GM23248 (cell line): ENCODE measurements at regions not wholly inside any gene's neighbourhood (a gene's known extent, or its start where the extent isn't known, plus 50 kb on each side); places are given as distances from the start of the nearest gene placed in this dataset.

Experiments
- DNase-seq: peaks from one replicate; pipeline ENCODE4 v3.0.0-alpha.2; 2015
- H2AFZ ChIP-seq: fragments of 200-600 bp; sonication (generic); 2 replicates; pipeline ENCODE4 v1.6.1; 2016; ENCODE audit warnings: antibody characterized with exemption
- H3F3A ChIP-seq: fragments of 200-600 bp; sonication (generic); 2 replicates; pipeline ENCODE4 v1.6.1; 2016; ENCODE audit warnings: mild to moderate bottlenecking, antibody characterized with exemption, mixed run types; ENCODE audit not compliant: insufficient read depth
- H3K27ac ChIP-seq: fragments of 200-600 bp; sonication (generic); 2 replicates; pipeline ENCODE4 v1.5.1; 2016; ENCODE audit warnings: mild to moderate bottlenecking
- H3K27me3 ChIP-seq: fragments of 200-600 bp; sonication (generic); replicated peaks from 2 replicates; pipeline ENCODE4 v1.6.1; 2016; ENCODE audit warnings: mild to moderate bottlenecking; ENCODE audit not compliant: insufficient read depth
- H3K36me3 ChIP-seq: fragments of 200-600 bp; sonication (generic); 2 replicates; pipeline ENCODE4 v1.6.1; 2016; ENCODE audit warnings: low read depth, mild to moderate bottlenecking
- H3K4me1 ChIP-seq: fragments of 200-600 bp; sonication (generic); 2 replicates; pipeline ENCODE4 v1.6.1; 2016; ENCODE audit warnings: mild to moderate bottlenecking; ENCODE audit not compliant: insufficient read depth
- H3K4me2 ChIP-seq: fragments of 200-600 bp; sonication (generic); one replicate; pipeline ENCODE4 v1.6.1; 2016; ENCODE audit warnings: mild to moderate bottlenecking; ENCODE audit not compliant: unreplicated experiment
- H3K4me3 ChIP-seq: fragments of 200-600 bp; sonication (generic); 2 replicates; pipeline ENCODE4 v1.5.1; 2016; ENCODE audit warnings: mild to moderate bottlenecking
- H3K79me2 ChIP-seq: fragments of 200-600 bp; sonication (generic); 2 replicates; pipeline ENCODE4 v1.6.1; 2016; ENCODE audit warnings: mild to moderate bottlenecking; ENCODE audit not compliant: insufficient read depth
- H3K9ac ChIP-seq: fragments of 200-600 bp; sonication (generic); 2 replicates; pipeline ENCODE4 v1.6.1; 2016; ENCODE audit warnings: mild to moderate bottlenecking
- H3K9me2 ChIP-seq: fragments of 200-600 bp; sonication (generic); 2 replicates; pipeline ENCODE4 v1.6.1; 2016; ENCODE audit warnings: mixed run types, mild to moderate bottlenecking, moderate library complexity; ENCODE audit not compliant: insufficient read depth
- H3K9me3 ChIP-seq: fragments of 200-600 bp; sonication (generic); one replicate; pipeline ENCODE4 v1.6.1; 2017; ENCODE audit warnings: low read depth
- H4K20me1 ChIP-seq: fragments of 200-600 bp; sonication (generic); 2 replicates; pipeline ENCODE4 v1.6.0; 2016; ENCODE audit not compliant: insufficient read depth
- EZH2 ChIP-seq: fragments of 200-600 bp; sonication (generic); IDR thresholded peaks from 2 replicates; pipeline ENCODE4 v1.6.1; 2018; ENCODE audit warnings: antibody characterized with exemption, mild to moderate bottlenecking; ENCODE audit not compliant: insufficient read depth, poor library complexity, severe bottlenecking
- EZH2phosphoT487 ChIP-seq: fragments of 200-600 bp; sonication (generic); IDR thresholded peaks from 2 replicates; pipeline ENCODE4 v1.6.1; 2018; ENCODE audit warnings: antibody characterized with exemption, moderate library complexity, mild to moderate bottlenecking, low read depth; ENCODE audit not compliant: insufficient read depth
- WGBS, 2 experiments: methylation state at CpG; one replicate each; pipeline ENCODE4 v1.1.6; 2015 to 2017; ENCODE audit warnings: low lambda C conversion rate in 2 of 2, low coverage in 1 of 2; ENCODE audit errors: missing lambda C conversion rate in 2 of 2; 5-methylcytosine and 5-hydroxymethylcytosine counted together
- in situ Hi-C: fragments of 300-500 bp; cut with MboI; formaldehyde crosslinking; loops from 2 replicates; pipeline ENCODE4 v1.15.0; 2020

DNA sequence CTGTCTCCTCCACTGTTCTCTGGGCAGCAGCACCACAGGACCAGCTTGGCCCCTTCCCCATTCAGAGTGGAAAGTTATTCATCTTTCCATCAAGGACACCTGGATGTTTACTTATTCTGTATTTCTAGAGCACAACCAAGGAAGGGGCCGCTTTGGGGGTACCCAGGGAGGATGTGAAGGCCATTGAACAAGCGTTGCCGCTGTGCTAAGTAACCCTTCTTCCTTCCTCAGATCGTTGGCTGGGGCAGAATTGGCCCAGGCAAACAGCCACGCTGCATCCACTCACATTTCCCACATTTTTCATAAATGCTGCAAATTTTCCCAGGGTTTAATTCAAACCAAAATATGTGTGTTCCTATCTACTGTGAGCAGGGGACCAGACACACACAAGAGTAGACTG is 76.2 kb upstream of the NPAS2 start:
- Histone ChIP-seq H2AFZ (no peak overlapping the region), H3K27me3 (no peaks in the 10 kb centered on the region), H4K20me1 (no peaks in the 10 kb centered on the region), H3K9me3 (no peaks in the 10 kb centered on the region), H3K9me2 (no peaks in the 10 kb centered on the region), H3K4me3 (no peak overlapping the region), H3K4me1 (peaks cover 41% of the 10 kb centered on the region), H3K4me2 (no peak overlapping the region), H3F3A (peaks cover 23% of the 10 kb centered on the region), H3K79me2 (no peaks in the 10 kb centered on the region), H3K9ac (no peak overlapping the region), H3K27ac (no peak overlapping the region), H3K36me3 (no peaks in the 10 kb centered on the region)
- no peak for TF ChIP-seq EZH2phosphoT487
- TF ChIP-seq EZH2: no peak
- 71 to 77% methylated on average over 5 of the region's 5 CpGs for WGBS, 2 experiments
- no peak for DNase-seq
- in situ Hi-C loops: no loop called here

DNA sequence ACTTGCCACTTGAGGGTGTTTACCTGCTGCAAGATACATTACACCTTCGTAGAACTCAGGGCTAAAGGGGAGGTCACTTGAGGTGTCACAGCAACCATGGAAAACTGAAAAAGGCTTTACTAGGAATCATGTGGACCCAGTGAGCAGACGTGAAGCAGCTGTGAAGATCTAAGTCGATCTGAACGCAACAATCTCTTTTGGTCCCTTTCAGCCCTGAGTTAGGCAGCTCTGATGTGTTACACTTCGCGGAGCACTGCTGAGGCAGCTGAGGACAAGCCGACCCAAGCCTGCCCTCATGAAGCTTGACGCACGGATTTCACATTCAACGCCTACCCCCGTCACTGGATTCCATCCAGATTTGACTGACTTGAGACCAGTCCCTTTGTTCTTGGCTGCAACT is 75.8 kb upstream of the NPAS2 start:
- H3K79me2 ChIP-seq: no peaks in the 10 kb centered on the region
- no peaks in the 10 kb centered on the region for H3K9me3 ChIP-seq
- H3K36me3 ChIP-seq: no peaks in the 10 kb centered on the region
- DNase-seq: no peak
- H3K27me3 ChIP-seq: no peaks in the 10 kb centered on the region
- H3K9me2 ChIP-seq: no peaks in the 10 kb centered on the region
- no peak overlapping the region for H3K4me2 ChIP-seq
- TF ChIP-seq EZH2 (no peak), EZH2phosphoT487 (no peak)
- H3K27ac ChIP-seq: no peak overlapping the region
- WGBS, 2 experiments: 90 to 95% methylated on average over 11 of the region's 11 CpGs
- H2AFZ ChIP-seq: no peak overlapping the region
- H3K4me3 ChIP-seq: no peak overlapping the region
- in situ Hi-C loops: no loop called here
- peaks cover 44% of the 10 kb centered on the region for H3K4me1 ChIP-seq
- peaks cover 23% of the 10 kb centered on the region for H3F3A ChIP-seq
- H3K9ac ChIP-seq: no peak overlapping the region
- no peaks in the 10 kb centered on the region for H4K20me1 ChIP-seq

DNA sequence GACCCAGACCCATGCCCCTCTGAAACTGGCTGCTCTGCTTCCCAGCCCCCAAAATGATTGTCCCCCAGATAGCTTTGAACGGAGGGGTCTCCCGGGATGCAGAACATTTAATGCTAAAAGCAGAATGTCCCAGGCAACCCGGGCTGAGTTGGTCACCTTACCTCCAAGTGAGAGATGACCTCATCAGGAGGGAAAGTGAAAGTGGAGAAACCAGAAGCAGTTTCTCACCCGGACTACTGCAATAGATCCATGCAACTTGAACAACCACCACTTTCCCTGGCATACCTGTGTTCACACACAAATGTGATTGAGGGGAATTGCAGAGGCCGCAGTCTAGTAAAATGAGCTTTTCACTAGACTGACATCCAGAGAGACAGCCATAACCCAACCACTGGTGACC is 75.3 kb upstream of the NPAS2 start:
- Histone ChIP-seq H3K27me3 (no peaks in the 10 kb centered on the region), H3K4me2 (no peak overlapping the region), H3K4me1 (peaks cover 47% of the 10 kb centered on the region), H3K9ac (no peak overlapping the region), H3K4me3 (no peak overlapping the region), H3K9me3 (no peaks in the 10 kb centered on the region), H3K27ac (no peak overlapping the region), H2AFZ (no peak overlapping the region), H3F3A (peaks cover 23% of the 10 kb centered on the region), H3K36me3 (no peaks in the 10 kb centered on the region), H4K20me1 (no peaks in the 10 kb centered on the region), H3K9me2 (no peaks in the 10 kb centered on the region), H3K79me2 (no peaks in the 10 kb centered on the region)
- TF ChIP-seq EZH2 (no peak), EZH2phosphoT487 (no peak)
- DNase-seq: peak; percentile 46
- in situ Hi-C loops: no loop called here
- WGBS, 2 experiments: 77 to 80% methylated on average over 5 of the region's 5 CpGs

DNA sequence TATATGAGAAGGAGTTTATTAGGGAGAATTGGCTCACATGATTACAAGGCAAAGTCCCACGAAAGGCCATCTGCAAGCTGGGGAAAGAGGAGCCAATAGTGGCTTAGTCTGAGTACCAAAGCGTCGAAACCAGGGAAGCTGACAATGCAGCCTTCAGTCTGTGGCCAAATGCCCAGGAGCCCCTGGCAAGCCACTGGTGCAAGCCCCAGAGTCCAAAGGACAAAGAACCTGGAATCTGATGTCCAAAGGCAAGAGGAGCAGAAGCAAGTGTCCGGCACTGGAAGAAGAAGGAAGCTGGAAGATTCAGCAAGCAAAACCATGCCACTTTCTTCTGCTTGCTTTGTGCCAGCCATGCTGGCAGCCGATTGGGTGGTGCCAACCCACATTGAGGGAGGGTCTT is 74.3 kb upstream of the NPAS2 start:
- no peak for DNase-seq
- H3K9me2 ChIP-seq: no peaks in the 10 kb centered on the region
- no peak overlapping the region for H2AFZ ChIP-seq
- no peak overlapping the region for H3K4me2 ChIP-seq
- in situ Hi-C loops: no loop called here
- 82 to 85% methylated on average over 5 of the region's 5 CpGs for WGBS, 2 experiments
- H3K4me1 ChIP-seq: peaks cover 51% of the 10 kb centered on the region
- no peaks in the 10 kb centered on the region for H3K36me3 ChIP-seq
- peaks cover 23% of the 10 kb centered on the region for H3F3A ChIP-seq
- no peak overlapping the region for H3K4me3 ChIP-seq
- no peaks in the 10 kb centered on the region for H3K27me3 ChIP-seq
- TF ChIP-seq EZH2: no peak
- TF ChIP-seq EZH2phosphoT487: no peak
- H4K20me1 ChIP-seq: no peaks in the 10 kb centered on the region
- H3K79me2 ChIP-seq: no peaks in the 10 kb centered on the region
- no peaks in the 10 kb centered on the region for H3K9me3 ChIP-seq
- no peak overlapping the region for H3K9ac ChIP-seq
- no peak overlapping the region for H3K27ac ChIP-seq

DNA sequence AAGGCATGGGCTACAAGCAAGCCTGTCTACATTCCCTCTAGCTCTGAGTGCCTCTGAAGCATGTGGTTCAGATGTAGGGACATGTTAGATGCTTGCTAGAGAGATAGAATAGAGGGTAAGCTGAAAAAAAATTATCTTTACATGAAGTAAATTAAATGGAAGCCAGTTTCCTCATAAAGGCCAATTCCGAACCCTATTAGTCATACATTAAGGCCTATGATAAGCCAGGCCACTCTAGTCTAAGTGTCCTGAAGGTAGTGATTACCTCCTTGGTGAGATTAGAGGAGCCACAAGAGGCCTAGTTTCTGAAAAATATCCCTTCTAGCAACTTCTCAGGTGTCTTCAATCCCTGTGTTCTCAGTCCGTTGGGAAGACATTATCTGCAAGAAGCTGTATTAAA is 72.4 kb upstream of the NPAS2 start:
- Histone ChIP-seq H3K9me2 (no peaks in the 10 kb centered on the region), H3F3A (peaks cover 19% of the 10 kb centered on the region; the same call in 1 of the 2 replicates), H4K20me1 (no peaks in the 10 kb centered on the region), H3K79me2 (no peaks in the 10 kb centered on the region), H2AFZ (no peak overlapping the region), H3K9ac (no peak overlapping the region), H3K4me2 (peak overlapping the region; percentile 25), H3K4me1 (peaks cover 50% of the 10 kb centered on the region), H3K4me3 (no peak overlapping the region), H3K27me3 (no peaks in the 10 kb centered on the region), H3K27ac (no peak overlapping the region), H3K9me3 (no peaks in the 10 kb centered on the region), H3K36me3 (no peaks in the 10 kb centered on the region)
- TF ChIP-seq EZH2phosphoT487 (no peak), EZH2 (no peak)
- peak; percentile 66 for DNase-seq
- WGBS, 2 experiments: 49 to 52% methylated on average over 2 of the region's 2 CpGs
- in situ Hi-C loops: no loop called here
